ENCODE measurements at regions not wholly inside any gene's neighbourhood (a gene's known extent, or its start where the extent isn't known, plus 50 kb on each side); places are given as distances from the start of the nearest gene placed in this dataset.

DNA sequence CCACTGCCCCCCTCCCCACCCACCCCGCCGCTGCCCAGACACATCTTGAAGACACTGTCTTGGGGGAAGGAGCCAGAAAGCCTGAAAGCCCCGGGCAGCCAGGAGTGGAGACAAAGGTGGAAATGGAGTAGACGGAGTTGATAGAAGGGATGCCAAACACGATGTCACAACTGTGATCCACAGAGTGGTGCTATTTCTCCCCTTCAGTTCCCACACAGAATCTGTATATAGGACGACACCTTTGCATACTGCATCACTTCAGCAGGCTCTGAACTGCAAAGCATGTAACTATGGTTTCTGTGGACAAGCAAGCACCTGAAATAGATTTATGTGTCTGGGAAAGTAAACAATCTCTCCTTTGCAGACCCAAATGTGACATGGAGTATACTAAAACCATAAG lies 56.4 kb upstream of the F13A1 start:
- DNase-seq: no peak

DNA sequence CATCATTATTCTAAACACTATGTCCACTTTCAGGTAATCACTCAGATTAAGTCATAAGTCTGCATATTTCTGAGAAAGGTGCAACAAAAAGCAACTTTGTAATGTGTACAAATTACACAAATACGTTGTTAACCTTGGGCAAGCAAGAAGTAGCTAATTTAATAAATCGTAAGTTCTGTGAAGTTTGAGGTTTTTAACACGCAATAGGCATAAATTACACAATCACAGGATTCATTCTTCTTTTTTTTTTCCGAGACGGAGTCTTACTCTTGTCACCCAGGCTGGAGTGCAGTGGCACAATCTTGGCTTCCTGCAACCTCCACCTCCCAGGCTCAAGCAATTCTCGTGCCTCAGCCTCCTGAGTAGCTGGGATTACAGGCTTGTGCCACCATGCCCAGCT lies 57.2 kb upstream of the F13A1 start:
- DNase-seq: peak; percentile 39

DNA sequence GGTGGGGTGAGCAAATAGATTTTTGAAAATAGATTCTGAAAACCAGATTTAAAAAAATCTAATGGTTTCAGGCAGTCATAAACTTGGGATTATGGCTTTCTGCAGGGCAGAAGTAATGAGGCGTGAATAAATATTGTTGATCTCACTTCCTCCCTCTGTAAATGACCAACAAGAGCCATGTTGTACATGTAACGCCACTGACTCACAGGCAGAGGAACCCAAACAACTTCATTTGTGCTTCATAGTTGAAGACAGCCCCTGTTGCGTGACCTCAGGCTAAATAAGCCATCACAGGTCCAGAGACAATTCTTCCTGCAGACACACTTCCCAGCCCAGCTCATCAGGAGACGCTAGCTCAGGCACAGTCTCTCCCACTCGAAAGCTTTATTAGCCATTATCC lies 59.1 kb upstream of the F13A1 start:
- DNase-seq: peak; percentile 79

DNA sequence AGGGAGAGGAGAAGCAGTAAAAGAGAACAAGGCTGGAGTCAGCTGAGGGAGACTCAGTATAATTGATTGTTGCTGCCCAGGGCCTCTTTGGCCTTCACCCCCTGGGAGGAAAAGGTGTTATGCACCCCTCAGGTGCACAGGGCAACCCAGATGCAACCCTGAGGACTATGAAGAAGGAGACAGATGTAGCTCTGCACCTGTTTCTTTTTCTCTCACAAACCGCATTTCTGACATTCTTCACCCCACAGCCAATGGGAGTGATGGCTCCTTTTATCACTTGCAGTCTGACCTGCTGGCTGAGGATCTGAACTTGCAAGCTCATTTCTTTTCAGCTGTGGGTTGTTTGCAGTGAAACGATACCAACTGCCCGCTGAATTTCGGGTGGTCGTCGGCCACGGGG lies 64.1 kb upstream of the F13A1 start:
- no peak for DNase-seq

DNA sequence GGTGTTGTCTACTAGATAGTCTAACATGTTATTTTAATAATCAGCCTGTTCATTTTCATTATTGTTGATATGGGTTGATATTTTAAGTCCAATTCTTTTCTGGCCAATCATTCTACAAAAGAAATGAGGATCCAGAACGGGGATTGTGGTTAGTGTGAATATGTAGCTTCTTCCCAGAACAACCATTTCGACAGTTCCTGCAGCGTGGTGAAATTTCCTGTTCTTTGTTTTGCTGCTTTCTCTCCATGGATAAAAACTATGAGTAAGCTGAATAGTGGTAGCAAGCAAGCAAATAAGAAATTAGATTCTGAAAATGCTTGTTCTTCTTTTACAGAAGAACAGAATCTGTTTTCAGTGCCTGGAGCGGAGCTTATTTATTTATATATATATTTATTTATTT lies 65.5 kb upstream of the F13A1 start:
- peak; percentile 92 for DNase-seq

DNA sequence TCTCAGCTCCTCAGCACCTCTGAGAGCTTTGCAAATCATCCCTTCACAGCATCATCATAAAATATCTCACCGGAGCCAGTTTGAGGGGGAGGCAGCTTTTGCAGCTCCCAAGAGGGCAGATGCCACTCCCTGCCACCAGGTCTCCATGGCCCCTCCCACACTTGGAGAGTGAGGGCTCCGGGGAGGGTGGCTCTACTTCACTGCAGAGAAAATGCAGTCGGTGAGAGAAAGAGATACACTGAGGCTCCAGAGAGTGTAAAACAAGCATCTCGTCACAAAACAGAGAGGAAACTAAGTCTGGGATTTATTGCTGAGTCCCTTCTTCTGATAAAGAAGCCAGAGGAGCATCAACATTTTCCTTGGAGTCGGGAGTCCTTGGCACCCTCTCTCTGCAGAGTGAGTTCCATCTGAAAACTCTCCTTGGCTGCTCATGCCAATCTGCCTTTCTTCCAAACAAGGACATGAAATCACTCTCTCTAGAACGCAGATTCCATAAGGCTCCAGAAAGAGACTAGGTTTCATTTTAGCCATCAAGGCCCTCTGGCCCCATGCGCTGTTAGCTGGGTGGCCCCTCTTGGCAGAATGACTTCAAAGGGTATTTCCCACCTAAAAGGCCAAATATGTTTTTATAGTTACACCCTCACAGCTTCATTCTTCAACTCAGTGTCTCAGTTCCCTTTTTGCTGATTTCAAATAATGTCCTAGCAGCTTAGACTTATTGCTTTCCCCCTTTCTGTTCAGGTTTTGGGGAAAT lies 70.6 kb upstream of the F13A1 start:
- DNase-seq: peak; percentile 91

DNA sequence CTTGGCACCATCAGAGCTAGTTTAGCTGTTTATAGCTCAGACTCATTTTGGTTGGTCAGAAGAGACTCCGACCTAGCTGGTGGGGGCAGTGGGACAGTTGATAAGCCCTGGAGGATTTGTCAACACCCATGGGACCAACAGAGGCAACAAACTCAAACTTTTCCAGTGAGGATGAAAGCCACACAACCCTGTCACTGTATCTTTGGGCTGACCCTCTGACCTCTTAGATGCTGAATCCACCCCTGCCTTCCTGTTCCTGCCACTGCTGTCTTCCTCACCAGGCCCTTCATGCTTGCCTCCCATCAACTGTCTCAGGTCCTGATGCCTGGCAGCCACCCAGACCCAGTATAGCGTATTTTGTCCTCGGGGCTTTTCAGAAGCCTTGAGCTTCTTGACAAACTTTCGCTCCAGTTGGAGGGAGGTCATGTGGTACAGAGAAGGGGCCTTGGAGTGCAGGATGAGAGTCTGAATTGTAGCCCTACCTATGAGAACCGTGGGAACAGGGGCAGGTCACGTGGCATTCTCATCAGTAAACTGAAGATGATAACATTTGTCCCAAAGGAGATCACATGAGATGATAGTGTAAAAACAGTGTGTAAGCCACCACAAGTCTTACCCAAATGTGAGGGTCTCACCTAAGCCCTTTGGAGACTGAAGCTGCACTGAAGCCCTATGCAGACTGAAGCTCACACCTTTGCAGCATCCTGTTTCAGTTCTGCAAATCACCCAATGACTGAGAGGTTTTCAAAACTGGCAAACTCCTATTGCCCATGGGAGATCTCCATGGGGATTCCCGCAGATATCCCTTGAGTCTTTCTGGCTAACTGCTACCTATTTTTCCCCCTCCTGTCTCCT lies 72.0 kb upstream of the F13A1 start:
- no peak for DNase-seq

DNA sequence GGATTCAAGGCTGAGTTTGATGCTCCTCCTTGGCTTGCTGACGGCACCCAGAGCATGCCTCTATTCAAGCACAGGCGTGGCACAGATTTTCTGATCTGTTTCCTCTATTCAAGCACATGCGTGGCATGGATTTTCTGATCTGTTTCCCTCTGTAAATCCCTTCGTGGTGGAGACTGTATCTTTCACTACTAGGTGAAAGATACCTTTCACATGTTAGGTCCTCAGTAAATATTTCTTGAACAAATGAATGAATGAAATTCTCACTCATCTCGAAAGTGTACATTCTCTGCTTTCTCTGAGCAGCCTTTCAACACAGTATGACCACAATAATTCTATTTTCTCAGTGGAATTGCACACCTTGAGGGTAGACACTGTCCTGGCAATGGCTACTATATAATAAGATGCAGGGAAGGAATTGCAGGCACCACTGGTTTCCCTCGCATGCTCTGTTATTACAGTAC lies 72.6 kb upstream of the F13A1 start:
- no peak for DNase-seq

DNA sequence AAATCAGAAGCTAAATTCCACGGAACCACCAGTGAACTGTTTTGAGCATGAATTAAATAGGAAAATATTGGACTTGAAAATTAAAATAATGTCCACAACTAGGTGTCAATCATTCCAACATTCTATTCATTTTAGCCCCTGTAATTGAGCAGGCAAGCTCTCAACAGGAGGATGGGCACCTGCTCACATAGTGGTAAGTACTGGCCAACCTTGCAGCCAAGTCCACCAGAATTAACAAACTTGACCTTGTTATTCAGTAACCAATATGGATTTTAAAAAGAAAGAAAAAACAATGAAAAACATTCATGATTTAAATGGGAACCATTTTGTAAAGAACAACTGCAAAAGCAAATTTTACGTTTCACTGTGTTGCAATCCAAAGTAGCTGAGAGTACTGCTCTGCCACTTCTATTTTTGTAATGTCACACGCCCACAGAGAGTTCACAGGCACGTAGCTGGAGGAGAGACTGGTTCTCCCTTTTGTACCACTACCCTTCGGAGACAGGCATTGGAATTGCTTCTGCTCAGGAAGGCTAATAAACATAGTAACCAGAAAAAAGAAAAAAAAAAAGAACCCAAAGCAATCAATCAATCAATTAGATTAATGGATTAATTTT lies 75.2 kb upstream of the F13A1 start:
- peak; percentile 92 for DNase-seq

DNA sequence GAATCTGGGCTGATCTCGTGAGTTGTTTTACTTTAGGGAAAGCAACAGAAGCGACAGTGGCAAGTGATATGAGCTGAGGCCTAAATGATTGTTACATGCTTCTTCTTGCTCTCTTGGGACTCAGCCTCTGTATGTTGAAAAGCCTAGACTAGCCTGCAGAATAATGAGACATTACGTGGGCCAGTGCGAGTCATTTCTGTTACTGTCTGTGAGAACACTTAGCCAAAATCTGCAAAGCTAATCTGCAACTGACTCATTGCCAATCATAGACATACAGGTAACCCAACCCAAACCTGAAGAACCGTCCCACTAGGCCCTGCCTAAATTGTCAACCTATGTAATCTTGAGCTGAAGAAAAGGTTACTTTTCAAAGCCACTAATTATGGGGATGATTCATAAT lies 77.4 kb upstream of the F13A1 start:
- DNase-seq: peak; percentile 46

DNA sequence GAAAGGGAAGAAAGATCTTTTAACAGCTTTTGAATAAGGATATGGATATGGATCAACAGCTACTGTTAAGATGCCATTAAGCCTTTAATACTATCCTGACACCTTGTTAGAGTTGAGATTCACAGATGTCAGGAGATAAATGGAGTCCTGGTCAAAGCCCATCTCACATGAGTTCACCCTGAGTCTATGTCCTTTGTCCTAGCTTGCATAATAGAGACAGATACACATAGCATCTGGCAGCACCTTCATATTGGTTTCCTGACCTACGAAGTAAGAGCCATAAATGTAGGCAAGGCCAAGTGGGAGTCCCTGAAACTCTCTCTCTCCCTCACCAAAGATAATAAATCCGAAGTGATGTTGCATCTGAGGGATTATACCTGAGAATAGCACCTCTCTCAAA lies 79.1 kb upstream of the F13A1 start:
- no peak for DNase-seq

DNA sequence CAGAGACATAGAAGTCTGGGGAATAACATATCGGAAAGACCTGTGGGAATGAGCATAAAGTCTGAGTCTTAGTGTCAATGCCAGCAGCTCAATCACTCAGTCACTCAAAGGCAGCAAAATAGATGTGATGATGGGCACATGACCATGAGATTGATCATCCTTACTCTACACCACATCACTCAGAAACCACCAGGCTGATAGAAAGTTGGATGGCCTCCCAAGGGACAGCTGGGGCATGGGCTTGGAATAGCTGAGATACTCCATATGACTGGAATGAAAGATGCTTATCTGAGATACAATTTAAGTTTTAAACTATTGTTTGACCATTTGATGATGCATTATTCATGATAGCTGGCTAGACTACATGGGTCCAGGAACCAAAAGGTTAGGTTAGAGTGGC lies 80.9 kb upstream of the F13A1 start:
- DNase-seq: no peak

DNA sequence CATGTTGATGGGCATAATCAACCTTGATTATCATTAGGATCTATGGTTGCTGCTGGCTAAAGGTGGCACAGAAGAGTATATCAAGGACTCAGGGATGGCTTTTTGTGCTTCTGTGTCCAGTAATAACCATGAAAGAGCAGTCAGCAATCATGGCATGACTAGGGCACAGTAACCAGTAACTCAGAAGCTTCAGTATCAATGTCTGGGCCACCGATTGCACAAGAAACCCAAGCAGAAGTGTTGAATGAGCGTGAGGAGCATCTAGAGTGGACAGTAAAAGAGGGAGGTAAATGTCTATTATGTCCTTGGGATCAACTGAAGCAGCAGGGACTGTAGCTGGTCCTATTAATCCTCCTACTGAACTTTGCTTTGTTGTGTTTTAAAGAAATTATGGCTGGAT lies 81.5 kb upstream of the F13A1 start:
- DNase-seq: peak; percentile 51

DNA sequence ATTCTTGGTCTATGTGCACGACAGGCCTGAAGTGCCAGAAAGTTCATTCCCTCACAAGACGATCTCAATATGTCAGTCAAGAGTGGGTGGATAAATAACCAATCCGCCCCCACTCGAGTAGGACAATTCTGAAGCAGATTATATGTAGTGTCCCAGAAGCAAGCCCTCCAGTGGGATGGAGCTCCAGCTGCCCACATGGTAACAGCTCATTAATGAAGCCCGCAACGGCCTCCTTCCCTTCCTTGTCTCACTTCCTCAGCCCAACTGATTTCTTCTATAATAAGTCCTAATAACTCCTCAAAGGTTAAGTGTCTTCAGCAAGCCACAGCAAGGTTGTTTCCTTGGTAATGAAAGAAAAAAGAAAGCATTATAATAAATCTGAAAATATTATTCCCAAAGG lies 82.1 kb upstream of the F13A1 start:
- peak; percentile 53 for DNase-seq

DNA sequence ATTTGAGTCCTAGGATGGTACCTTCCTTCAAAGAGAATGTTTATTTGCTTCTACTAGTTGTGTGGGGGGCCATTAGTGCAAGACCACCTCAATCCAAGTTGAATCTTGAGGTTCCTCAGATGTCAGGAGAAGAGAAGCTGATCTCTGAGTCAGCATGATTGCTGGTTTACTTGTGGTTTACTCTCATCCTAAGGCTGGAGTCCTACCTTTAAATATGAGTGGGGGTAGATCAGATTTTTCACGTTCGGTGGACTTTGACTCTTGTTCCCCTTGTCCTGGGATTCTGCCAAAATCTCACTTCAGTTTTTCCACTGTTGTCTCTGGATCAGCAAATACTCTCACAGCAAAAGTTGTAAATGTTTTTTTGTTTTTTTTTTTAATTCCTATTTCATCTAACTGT lies 84.6 kb upstream of the F13A1 start:
- no peak for DNase-seq

DNA sequence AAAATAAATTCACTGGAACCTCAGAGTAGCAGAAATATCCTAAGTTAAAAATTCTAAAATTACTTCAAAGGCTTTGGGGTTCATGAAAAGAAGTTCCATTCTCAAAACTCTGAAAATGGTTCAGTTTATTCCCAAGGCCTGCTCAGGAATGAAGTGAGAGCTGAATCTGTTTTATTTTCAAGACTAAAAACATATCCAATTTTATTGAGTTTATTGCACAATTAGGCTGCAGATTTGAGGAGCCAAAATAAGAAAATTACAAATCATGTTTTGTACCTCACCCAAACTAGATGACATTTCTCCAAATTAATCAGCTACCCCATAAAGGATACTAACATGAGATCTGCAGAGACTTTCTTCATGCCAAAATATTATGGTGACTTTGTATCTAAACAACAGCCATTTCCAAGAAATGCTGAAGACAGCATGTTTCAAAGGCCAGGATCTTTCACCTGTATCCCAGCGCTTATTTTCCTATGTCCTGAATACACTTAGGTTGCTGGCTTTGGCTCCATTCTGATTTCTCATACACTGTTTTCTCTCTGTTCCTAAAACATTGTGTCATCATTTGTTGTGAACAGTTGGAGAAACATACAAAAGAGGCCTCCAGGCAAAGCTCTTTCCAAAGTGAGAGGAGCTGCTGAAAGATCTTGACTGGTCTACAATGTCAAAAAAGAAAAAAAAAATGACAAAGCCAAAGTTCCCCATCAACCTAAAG lies 85.7 kb upstream of the F13A1 start:
- no peak for DNase-seq

DNA sequence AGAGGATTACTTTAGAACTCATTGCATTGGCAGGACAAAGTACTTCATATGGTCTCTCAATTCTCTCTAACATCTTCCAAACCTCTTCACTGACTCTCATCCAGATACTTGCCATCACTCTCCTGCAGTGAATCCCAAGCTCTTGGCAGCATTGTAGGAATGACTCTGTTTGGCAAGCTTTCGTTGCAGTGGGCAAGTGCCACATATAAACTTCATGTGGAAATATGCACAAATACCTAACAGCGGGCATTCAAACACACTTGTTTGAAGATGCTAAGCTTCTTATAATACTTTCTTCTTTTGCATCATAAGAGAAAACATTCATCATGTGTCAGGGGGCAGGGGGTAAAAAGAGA lies 86.2 kb upstream of the F13A1 start:
- no peak for DNase-seq

DNA sequence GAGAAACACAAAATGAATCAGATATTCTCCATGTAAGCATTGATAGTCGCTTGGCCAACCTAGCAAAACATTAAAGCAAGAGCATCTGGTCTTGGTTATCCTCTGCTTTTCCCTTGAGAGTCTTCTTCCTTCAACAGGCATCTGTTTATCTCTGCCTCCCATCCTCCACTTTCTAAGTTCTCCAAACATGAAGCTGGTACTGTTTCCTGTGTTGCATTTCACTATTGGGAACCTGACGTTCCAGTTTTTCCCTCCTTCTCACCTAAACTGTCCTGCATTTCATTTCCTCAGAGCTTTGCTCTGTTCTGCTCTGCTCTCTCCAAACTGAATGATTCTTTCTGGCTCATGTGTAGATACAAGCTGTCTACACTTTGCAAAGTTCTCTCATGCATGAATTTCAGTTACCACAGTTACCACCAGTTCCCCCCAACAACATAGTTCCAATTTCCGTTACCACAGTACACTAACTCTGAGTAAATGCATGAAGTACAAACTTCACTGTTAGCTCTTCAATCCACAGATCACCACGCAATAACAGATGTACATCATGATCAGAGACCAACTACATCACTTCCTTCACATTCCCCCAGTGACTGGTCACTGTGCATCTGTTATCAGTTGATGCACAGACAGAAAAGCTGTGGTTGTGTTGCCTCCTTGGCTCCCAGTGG lies 86.7 kb upstream of the F13A1 start:
- DNase-seq: peak; percentile 45

DNA sequence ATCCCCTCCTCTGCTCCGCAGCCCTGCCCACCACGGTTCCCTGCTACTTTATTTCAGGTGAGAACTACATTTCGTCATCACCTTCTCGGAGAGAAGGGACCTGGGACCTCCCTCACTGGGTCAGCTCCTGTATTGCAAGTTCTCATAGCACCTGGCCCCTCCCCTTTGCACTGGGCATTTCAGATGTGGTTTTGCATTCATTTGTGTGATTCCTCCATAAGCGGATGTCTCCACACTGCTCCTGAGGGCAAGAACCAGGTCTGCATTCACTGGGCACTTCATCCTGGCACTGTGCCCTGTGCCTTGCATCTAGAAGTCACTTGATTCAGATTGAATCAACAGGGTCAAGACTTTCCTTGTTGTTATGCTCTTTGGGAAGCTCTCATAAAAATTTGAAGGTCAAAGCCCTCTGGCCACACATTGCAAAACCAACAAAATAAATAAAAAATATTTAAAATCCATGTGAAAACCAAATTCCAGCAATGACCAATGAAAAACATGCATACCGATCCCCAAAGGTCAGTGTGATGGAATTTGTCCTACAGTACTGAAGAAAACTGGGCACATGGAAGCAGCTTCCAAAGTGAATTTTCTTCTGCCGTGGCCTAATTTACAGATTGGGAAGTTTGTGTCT lies 89.1 kb upstream of the F13A1 start:
- DNase-seq: no peak

DNA sequence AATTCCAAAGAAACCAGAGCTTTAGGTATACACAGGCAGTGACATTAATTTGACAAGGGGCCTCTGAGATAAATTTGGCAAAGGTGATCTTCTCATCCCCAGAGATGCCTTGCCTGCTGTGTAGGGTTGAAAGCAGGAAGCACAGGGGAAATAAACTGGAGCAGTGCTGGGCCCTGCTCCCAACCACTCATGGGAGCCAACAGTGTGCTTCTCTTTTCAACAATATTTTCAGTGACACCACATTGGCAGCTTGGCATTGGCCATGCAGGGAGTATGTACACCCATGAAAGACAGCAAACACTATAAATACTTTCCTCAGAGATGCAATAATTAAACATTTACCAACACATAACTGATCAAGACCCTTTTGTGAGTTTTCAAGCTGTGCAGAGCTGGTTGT lies 90.7 kb upstream of the F13A1 start:
- no peak for DNase-seq

DNA sequence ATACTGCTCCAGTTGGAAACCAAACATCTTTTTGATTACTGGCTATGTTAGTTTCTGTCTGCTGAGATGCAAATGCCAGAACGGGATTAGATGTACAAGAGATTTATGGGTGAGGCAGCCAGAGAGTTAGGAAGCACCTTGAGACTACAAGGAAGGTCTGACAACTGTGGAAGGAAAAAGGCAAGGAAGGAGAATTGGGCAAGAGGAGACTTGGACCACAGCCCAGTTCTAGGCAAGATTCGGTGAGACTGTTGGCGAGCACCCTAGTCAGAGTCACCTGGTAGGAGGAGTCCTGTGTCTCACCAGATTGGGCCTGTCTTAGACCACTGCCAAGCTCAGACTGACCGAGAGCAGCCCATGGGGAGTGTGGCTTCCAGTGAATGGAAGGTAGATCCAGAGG lies 91.8 kb upstream of the F13A1 start:
- no peak for DNase-seq

DNA sequence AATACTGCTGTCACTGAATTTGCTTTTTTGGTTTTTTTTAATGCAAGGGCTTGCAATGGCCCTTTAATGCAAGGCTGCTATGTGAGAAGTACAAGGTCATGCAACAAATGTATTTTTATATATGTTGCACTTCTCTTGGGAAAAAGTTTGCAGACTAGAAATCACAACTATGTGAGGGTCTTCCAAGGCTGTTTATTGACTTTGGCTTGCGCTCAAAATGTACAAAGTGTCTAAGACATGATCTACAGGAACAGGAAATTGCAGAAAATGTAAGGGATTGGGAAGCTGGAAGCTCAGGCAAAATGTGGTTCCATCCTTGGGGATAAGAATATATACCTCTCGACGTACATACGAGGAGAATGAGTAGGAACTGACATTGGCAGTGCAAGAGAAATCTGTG lies 92.2 kb upstream of the F13A1 start:
- no peak for DNase-seq
